Activated CD8-positive, alpha-beta memory T cell treated with anti-CD3 and anti-CD28 coated beads, Interleukin-2, amount 50 U/mL, for 48 hours (primary cell): ENCODE measurements at regions not wholly inside any gene's neighbourhood (a gene's known extent, or its start where the extent isn't known, plus 50 kb on each side); places are given as distances from the start of the nearest gene placed in this dataset.
"Not testable (repeated sequence)": the region's sequence is repeated elsewhere in the genome, so short reads cannot be mapped to it uniquely, and the experiment has no call there.

Experiments
- DNase-seq: peaks from one replicate; pipeline ENCODE4 v3.0.0-alpha.2; 2020

GRCh38 chr16:66204756-66205155 lies 161.7 kb upstream of the CDH5 start:
- no peak for DNase-seq

DNA sequence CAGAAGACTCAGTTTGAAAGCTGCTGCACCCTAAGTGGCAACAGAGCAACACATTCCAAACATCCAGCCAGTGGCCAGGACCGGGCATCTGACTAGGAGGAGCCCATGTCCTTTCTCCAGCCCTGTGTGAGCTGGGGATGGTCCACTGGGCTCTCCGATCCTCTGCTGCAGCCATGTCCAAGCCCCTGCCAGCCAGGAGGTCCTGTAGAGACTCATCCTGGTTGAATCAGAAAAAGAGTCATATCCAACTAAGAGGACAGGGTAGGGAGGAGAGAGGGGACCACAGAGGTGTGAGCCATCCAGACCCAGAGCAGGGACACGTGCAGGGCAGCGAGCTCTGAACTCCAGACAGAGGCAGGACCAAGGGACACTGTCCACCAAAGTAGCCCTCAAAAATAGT lies 163.0 kb upstream of the CDH5 start:
- DNase-seq: no peak

DNA sequence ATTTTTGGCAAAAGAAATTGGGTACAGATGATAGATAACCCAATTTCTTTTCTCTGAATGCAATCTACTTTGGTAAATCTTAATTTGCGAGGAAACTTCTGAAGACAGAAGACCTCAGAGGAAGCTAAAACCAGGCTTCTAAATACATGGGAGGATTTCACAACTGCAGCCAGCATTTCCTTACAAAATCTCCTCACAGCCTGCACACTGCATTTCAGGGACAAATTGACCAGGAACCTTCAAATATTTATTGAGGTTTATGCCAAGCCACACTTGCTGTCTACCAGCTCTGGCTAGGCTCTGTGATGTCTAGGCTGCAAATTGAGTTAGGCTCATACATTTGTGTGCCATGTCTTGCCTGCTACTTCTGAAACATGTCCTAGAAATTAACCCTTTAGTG lies 167.3 kb upstream of the CDH5 start:
- no peak for DNase-seq

DNA sequence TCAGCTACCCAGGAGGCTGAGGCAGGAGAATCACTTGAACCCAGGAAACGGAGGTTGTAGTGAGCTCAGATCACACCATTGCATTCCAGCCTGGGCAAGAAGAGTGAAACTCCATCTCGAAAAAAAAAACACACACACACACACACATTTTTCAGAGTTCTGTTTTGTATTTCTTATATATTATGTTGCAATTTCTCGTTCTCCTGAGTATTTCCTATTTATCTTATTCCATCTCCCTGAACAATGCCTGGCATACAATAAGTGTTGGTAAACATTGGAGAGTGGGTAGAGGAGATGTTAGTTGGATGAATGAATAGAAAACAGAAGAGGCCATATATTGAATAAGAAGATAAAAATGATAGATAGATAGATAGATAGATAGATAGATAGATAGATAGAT lies 167.8 kb upstream of the CDH5 start:
- no peak for DNase-seq

- no peak for DNase-seq
These were observed 168.7 kb upstream of the CDH5 start for GRCh38 chr16:66197668-66198278.

- no peak for DNase-seq
These were observed 169.7 kb upstream of the CDH5 start for GRCh38 chr16:66196770-66197169.

DNA sequence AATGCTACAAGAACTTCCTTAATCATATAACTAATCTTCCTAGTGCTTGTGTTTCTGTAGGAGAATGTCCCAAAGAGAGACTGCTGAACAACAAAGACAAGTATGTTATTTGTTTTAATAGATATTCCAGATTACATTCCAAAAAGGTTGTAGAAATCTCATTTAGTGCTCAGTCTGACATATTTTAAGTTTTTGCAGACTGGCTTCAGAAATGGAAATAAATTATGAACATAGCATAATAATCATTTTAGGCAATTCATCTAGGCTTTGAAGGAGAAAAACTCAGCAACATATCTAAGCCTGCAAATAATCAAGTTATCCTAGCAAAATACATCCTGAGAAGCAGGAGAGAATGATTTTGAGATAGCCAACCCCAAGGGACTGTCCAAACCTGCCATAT lies 171.6 kb upstream of the CDH5 start:
- DNase-seq: no peak

GRCh38 chr16:66193543-66194229 lies 172.8 kb upstream of the CDH5 start:
- DNase-seq: no peak

DNA sequence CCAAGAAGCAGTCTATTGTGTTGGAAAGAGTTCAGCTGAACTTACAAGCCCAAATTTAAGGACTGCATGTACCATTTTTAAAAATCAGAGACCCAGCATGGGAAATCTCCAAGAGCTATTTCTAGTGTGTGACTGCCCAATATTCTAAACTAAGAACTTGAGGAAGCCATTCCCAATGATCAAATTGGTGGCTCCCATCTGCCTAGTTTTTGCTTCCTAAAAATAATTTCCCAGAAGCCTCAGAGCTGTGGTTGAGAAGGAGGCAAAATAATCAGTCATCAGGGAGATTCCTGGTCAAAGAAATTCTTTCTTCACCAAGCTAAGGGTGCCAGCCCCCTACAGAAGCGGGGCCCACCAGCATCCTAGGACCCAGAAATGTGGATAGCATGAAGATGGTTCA lies 176.1 kb upstream of the CDH5 start:
- no peak for DNase-seq

DNA sequence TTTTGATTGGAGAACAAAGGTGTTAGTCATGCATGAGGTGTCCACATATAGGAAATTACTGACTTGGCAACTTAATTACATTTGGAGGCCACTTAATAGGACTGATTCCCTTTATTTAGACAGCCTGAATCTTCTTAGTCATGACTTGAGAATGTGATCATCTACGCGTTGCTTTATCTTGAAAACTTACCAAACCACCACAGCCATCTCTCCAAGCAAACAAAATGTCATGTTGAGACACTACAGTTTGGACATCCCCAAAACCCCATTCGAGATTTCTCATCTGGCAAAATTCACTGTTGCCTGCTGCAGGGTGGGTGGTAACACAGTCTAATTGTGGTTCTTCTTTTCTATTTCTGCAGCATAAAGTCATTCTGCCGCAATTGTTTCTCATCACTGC lies 176.5 kb upstream of the CDH5 start:
- DNase-seq: no peak

DNA sequence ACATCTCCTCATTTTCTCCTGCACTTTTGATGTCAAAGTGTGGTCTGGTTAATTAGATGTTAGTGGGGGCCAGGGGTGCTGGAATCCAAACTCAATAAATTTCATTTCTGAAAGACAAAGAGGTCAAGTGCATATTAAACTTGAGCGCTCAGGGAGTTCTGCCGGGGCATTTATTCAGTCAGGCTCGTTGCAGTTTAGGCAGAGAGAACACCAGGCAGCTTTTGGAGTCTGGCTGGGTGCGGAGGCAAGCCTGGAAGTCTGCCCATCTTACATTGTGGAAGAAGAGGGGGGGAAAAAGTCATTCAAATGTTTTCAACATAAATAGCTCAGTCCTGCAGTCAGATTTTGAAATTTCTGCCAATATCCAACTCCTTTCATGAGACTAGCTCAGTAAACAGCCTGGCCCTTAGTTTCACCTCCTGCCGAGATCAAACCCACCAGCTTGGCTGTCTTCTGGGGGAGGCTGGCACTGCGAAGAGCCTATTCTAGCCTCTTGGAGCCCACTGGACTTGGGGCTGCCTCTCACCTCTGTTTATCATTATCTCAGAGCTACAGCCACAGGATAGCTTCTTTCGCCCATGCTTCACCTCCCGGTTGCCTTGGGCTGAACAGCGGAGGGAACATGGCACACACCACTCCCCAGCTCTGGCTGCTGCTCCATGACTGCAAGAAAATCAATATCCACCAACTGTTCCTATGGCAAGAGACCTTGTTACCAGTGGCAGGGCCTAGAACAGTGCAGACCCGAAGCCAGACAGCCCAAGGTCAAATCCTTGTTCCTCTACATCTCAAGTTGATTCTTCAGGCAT lies 177.4 kb upstream of the CDH5 start:
- DNase-seq: no peak

GRCh38 chr16:66186251-66186785 lies 180.2 kb upstream of the CDH5 start:
- DNase-seq: no peak

GRCh38 chr16:66182592-66182991 lies 183.9 kb upstream of the CDH5 start:
- no peak for DNase-seq

- DNase-seq: no peak
These were observed 189.8 kb upstream of the CDH5 start for GRCh38 chr16:66176731-66177130.

DNA sequence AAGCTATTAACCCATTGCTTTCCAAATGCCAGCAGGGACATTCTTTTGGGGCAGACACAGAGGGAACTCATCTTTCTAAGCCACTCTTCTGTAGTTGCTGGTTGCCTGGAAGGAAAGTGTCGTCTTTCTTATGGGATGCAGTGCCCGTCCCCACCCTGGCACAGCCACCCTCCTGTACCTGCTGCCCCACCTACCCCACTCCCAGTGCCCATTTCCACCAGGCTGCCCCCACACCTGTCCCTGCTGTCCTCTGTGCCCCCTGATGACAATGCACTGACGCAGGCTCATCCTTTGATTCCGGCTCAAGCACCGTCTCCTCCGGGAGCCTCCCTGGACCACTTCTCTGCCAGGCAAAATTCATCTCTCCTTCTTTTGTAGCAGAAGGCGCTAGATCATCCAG lies 190.4 kb upstream of the CDH5 start:
- DNase-seq: no peak

GRCh38 chr16:66175636-66176035 lies 190.9 kb upstream of the CDH5 start:
- no peak for DNase-seq

DNA sequence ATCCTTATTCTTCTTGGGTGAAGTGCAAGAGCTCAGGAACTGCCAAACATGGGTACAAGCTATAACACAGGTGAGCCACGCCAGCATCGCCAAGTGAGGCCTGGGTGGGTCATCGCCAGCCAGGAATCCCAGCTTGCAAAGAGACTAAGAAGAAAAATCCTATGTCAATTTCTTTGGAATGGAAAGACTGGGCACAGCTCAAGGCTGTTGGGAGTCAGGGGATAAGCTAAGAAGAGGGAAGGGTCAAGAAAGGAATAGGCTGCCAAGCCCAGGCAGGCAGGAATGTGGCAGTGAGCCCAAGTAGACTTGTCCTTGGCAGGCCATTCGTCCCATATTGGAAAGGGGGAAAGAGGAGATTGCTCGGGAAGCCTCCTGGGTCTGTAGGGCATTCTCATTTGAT lies 191.4 kb upstream of the CDH5 start:
- DNase-seq: no peak

GRCh38 chr16:66173796-66174195 lies 192.7 kb upstream of the CDH5 start:
- not testable (repeated sequence) for DNase-seq

GRCh38 chr16:66173181-66173580 lies 193.3 kb upstream of the CDH5 start:
- DNase-seq: not testable (repeated sequence)

DNA sequence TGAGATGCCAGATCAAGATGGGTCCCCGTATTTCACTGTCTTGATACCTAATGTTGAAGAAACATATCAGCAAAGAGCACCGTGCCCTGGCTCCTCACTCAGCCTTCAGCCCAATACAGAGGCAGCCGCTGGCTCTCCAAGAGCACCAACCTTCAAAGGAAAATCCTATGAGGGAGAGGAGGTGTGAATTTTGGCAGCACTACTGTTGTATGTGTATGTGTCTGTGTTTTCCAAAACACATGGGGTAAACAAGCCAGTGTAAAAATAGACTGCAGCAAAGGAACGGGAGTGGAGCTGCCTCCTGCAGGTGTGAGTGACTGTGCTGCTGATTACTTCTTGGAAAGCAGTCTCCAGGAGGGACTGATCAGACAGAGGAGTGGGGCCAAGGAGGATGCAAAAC lies 194.0 kb upstream of the CDH5 start:
- DNase-seq: no peak

DNA sequence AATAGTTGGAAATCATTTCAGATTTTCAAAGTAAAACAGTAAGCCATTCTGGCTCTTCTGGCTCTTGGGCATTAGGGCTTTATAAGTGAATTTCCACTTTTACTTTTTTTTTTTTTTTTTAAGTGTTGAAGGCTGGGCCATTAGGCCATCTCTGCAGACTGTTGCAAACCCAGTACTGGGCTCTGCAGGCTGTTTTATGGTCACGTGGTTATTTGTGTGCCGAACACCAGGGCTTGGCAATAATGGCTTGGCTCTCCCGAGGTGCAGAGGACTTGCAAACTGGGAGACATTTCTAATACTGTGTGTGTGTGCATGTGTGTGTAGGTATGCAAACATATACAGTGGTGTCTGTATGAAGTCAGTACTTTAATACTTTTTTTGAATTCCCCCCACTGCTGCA lies 194.9 kb upstream of the CDH5 start:
- DNase-seq: no peak

GRCh38 chr16:66170989-66171388 lies 195.5 kb upstream of the CDH5 start:
- DNase-seq: no peak

GRCh38 chr16:66169817-66170216 lies 196.7 kb upstream of the CDH5 start:
- DNase-seq: no peak

- DNase-seq: no peak
These were observed 197.7 kb upstream of the CDH5 start for GRCh38 chr16:66168777-66169176.
